ENCODE measurements at regions not wholly inside any gene's neighbourhood (a gene's known extent, or its start where the extent isn't known, plus 50 kb on each side); places are given as distances from the start of the nearest gene placed in this dataset.
"Not testable (repeated sequence)": the region's sequence is repeated elsewhere in the genome, so short reads cannot be mapped to it uniquely, and the experiment has no call there.

- no peaks in the 10 kb centered on the region for H3K9me3 Mint-ChIP-seq
- no peak for TF ChIP-seq CTCF (IDR thresholded peaks at IDR 0.05)
- H3K27me3 Mint-ChIP-seq (ENCODE audit: insufficient read depth) = no peaks in the 10 kb centered on the region
- H3K27ac Mint-ChIP-seq = no peak overlapping the region
- no peaks in the 10 kb centered on the region for H3K36me3 Mint-ChIP-seq (ENCODE audit: low read depth)
- no peaks in the 10 kb centered on the region for H3K4me1 Mint-ChIP-seq (ENCODE audit: low read depth)
- no peak for DNase-seq
- H3K4me3 Mint-ChIP-seq = no peak overlapping the region
These were observed 1258.3 kb upstream of the GYPC start for GRCh38 chr2:125397535-125398251.

- no peaks in the 10 kb centered on the region for H3K27me3 Mint-ChIP-seq (ENCODE audit: insufficient read depth)
- DNase-seq = no peak
- no peak overlapping the region for H3K4me3 Mint-ChIP-seq
- no peaks in the 10 kb centered on the region for H3K36me3 Mint-ChIP-seq (ENCODE audit: low read depth)
- H3K4me1 Mint-ChIP-seq (ENCODE audit: low read depth) = no peaks in the 10 kb centered on the region
- no peak overlapping the region for H3K27ac Mint-ChIP-seq
- TF ChIP-seq CTCF (IDR thresholded peaks at IDR 0.05) = no peak
- no peaks in the 10 kb centered on the region; the same call in 1 of the 2 replicates for H3K9me3 Mint-ChIP-seq
These were observed 1257.0 kb upstream of the GYPC start for GRCh38 chr2:125398738-125399524.

- H3K27ac Mint-ChIP-seq = peak overlapping the region; percentile 37
- no peaks in the 10 kb centered on the region for H3K27me3 Mint-ChIP-seq (ENCODE audit: insufficient read depth)
- TF ChIP-seq CTCF (IDR thresholded peaks at IDR 0.05) = no peak
- H3K9me3 Mint-ChIP-seq = no peaks in the 10 kb centered on the region; the same call in 1 of the 2 replicates
- H3K4me3 Mint-ChIP-seq = peak overlapping the region; percentile 32
- H3K36me3 Mint-ChIP-seq (ENCODE audit: low read depth) = no peaks in the 10 kb centered on the region
- DNase-seq = peak; percentile 89
- H3K4me1 Mint-ChIP-seq (ENCODE audit: low read depth) = peaks cover 21% of the 10 kb centered on the region
These were observed 1250.1 kb upstream of the GYPC start for GRCh38 chr2:125405816-125406215.

GRCh38 chr2:125408874-125409538 lies 1247.0 kb upstream of the GYPC start:
- Mint-ChIP-seq H3K36me3 (ENCODE audit: low read depth) (no peaks in the 10 kb centered on the region), H3K27ac (no peak overlapping the region), H3K9me3 (no peaks in the 10 kb centered on the region), H3K4me3 (no peak overlapping the region), H3K4me1 (ENCODE audit: low read depth) (peaks cover 21% of the 10 kb centered on the region), H3K27me3 (ENCODE audit: insufficient read depth) (no peaks in the 10 kb centered on the region)
- no peak for TF ChIP-seq CTCF (IDR thresholded peaks at IDR 0.05)
- no peak for DNase-seq

- DNase-seq = no peak
- no peak overlapping the region for H3K4me3 Mint-ChIP-seq
- no peaks in the 10 kb centered on the region; the same call in 1 of the 2 replicates for H3K9me3 Mint-ChIP-seq
- no peaks in the 10 kb centered on the region for H3K4me1 Mint-ChIP-seq (ENCODE audit: low read depth)
- no peaks in the 10 kb centered on the region for H3K36me3 Mint-ChIP-seq (ENCODE audit: low read depth)
- no peak overlapping the region for H3K27ac Mint-ChIP-seq
- TF ChIP-seq CTCF (IDR thresholded peaks at IDR 0.05) = no peak
- no peaks in the 10 kb centered on the region for H3K27me3 Mint-ChIP-seq (ENCODE audit: insufficient read depth)
These were observed 1237.5 kb upstream of the GYPC start for GRCh38 chr2:125418483-125418882.

GRCh38 chr2:125422198-125422770 lies 1233.7 kb upstream of the GYPC start:
- H3K4me3 Mint-ChIP-seq; H3K4me1 Mint-ChIP-seq (ENCODE audit: low read depth); H3K27me3 Mint-ChIP-seq (ENCODE audit: insufficient read depth); H3K36me3 Mint-ChIP-seq (ENCODE audit: low read depth); DNase-seq; H3K27ac Mint-ChIP-seq; H3K9me3 Mint-ChIP-seq: not testable (repeated sequence)
